Glomerular endothelial cell (primary cell): ENCODE measurements at regions not wholly inside any gene's neighbourhood (a gene's known extent, or its start where the extent isn't known, plus 50 kb on each side); places are given as distances from the start of the nearest gene placed in this dataset.
"Not testable (repeated sequence)": the region's sequence is repeated elsewhere in the genome, so short reads cannot be mapped to it uniquely, and the experiment has no call there.

Source experiments
- DNase-seq: peaks from one replicate; pipeline ENCODE4 v3.0.0-alpha.2; 2011; ENCODE audit warnings: low read depth, low spot score; ENCODE audit errors: extremely low read depth

- no peak for DNase-seq
Measured at GRCh38 chr1:232183802-232184201, 446.1 kb downstream of the SIPA1L2 start.

- DNase-seq: no peak
Measured at GRCh38 chr1:232183266-232183800, 446.6 kb downstream of the SIPA1L2 start.

GRCh38 chr1:232182236-232182635 is 447.7 kb downstream of the SIPA1L2 start:
- no peak for DNase-seq

GRCh38 chr1:232180779-232181136 is 449.2 kb downstream of the SIPA1L2 start:
- DNase-seq: no peak

- DNase-seq: no peak
Measured at GRCh38 chr1:232179896-232180778, 449.8 kb downstream of the SIPA1L2 start.

GRCh38 chr1:232178191-232178590 is 451.7 kb downstream of the SIPA1L2 start:
- DNase-seq: no peak

GRCh38 chr1:232177438-232177837 is 452.5 kb downstream of the SIPA1L2 start:
- no peak for DNase-seq

GRCh38 chr1:232176222-232176621 is 453.7 kb downstream of the SIPA1L2 start:
- no peak for DNase-seq

GRCh38 chr1:232174306-232174705 is 455.6 kb downstream of the SIPA1L2 start:
- no peak for DNase-seq

GRCh38 chr1:232172563-232172962 is 457.4 kb downstream of the SIPA1L2 start:
- no peak for DNase-seq

- no peak for DNase-seq
Measured at GRCh38 chr1:232170909-232171308, 459.0 kb downstream of the SIPA1L2 start.

- no peak for DNase-seq
Measured at GRCh38 chr1:232169436-232169835, 460.5 kb downstream of the SIPA1L2 start.

GRCh38 chr1:232168508-232168907 is 461.4 kb downstream of the SIPA1L2 start:
- no peak for DNase-seq

- DNase-seq: no peak
Measured at GRCh38 chr1:232166942-232167341, 463.0 kb downstream of the SIPA1L2 start.

- no peak for DNase-seq
Measured at GRCh38 chr1:232164078-232164963, 465.6 kb downstream of the SIPA1L2 start.

- DNase-seq: no peak
Measured at GRCh38 chr1:232163533-232163932, 466.4 kb downstream of the SIPA1L2 start.

GRCh38 chr1:232162001-232162400 is 467.9 kb downstream of the SIPA1L2 start:
- DNase-seq: no peak

- DNase-seq: not testable (repeated sequence)
Measured at GRCh38 chr1:232158558-232158957, 471.4 kb downstream of the SIPA1L2 start.

- not testable (repeated sequence) for DNase-seq
Measured at GRCh38 chr1:232156070-232156469, 473.9 kb downstream of the SIPA1L2 start.

GRCh38 chr1:232153652-232154051 is 476.3 kb downstream of the SIPA1L2 start:
- no peak for DNase-seq

- DNase-seq: no peak
Measured at GRCh38 chr1:232150770-232151548, 479.0 kb downstream of the SIPA1L2 start.
